CD14-positive monocyte (primary cell): ENCODE measurements at regions not wholly inside any gene's neighbourhood (a gene's known extent, or its start where the extent isn't known, plus 50 kb on each side); places are given as distances from the start of the nearest gene placed in this dataset.

Source experiments
- DNase-seq, 3 donors: peaks; one replicate each; pipeline ENCODE4 v3.0.0-alpha.2; 2011 to 2022
- H2AFZ ChIP-seq: 2 replicates; pipeline ENCODE4 v1.6.0; 2012; ENCODE audit warnings: mild to moderate bottlenecking, low read depth, low read length, inconsistent platforms; ENCODE audit not compliant: insufficient read depth, poor library complexity, severe bottlenecking
- H3K27ac ChIP-seq, 2 donors: 1 replicate in 1 of 2; 2 replicates in 1 of 2; pipeline ENCODE4 v1.5.1; 2012 to 2013; ENCODE audit warnings: low read length in 2 of 2, control low read depth in 1 of 2, inconsistent platforms in 1 of 2, low read depth in 1 of 2, mild to moderate bottlenecking in 1 of 2
- H3K27me3 ChIP-seq, 2 donors: one replicate each; pipeline versions ENCODE4 v1.6.0 to v1.6.1; 2011 to 2013; ENCODE audit warnings: low read length in 2 of 2; ENCODE audit not compliant: control insufficient read depth in 2 of 2, insufficient read depth in 2 of 2
- H3K36me3 ChIP-seq, 2 donors: replicated peaks in 1 of 2; 1 replicate in 1 of 2; 2 replicates in 1 of 2; pipeline versions ENCODE4 v1.5.1 to v1.6.1; 2012 to 2013; ENCODE audit warnings: low read length in 2 of 2, control low read depth in 1 of 2, inconsistent platforms in 1 of 2, mild to moderate bottlenecking in 1 of 2; ENCODE audit not compliant: insufficient read depth in 2 of 2, control insufficient read depth in 1 of 2
- H3K4me1 ChIP-seq, 2 donors: 1 replicate in 1 of 2; 2 replicates in 1 of 2; pipeline versions ENCODE4 v1.5.1 to v1.6.1; 2012 to 2013; ENCODE audit warnings: low read length in 2 of 2, control low read depth in 1 of 2, inconsistent platforms in 1 of 2, mild to moderate bottlenecking in 1 of 2, moderate library complexity in 1 of 2; ENCODE audit not compliant: insufficient read depth in 2 of 2, control insufficient read depth in 1 of 2
- H3K4me2 ChIP-seq: replicated peaks from 2 replicates; pipeline ENCODE3; 2012; ENCODE audit warnings: low read length, moderate library complexity, mild to moderate bottlenecking; ENCODE audit not compliant: poor library complexity, severe bottlenecking; ENCODE audit errors: extremely low read depth
- H3K4me3 ChIP-seq, 3 experiments: fragments of 200-600 bp in 1 of 3; sonication (generic) in 1 of 3; replicated peaks in 1 of 3; 1 replicate in 2 of 3; 2 replicates in 1 of 3; pipeline ENCODE4 v1.5.1; 2011 to 2013; ENCODE audit warnings: low read length in 3 of 3, mild to moderate bottlenecking in 3 of 3, control low read depth in 2 of 3, low read depth in 2 of 3, inconsistent platforms in 1 of 3, moderate library complexity in 1 of 3
- H3K79me2 ChIP-seq: 2 replicates; pipeline ENCODE4 v1.6.0; 2012; ENCODE audit warnings: mild to moderate bottlenecking, control low read depth, inconsistent platforms, low read length, moderate library complexity; ENCODE audit not compliant: insufficient read depth
- H3K9ac ChIP-seq: 2 replicates; pipeline ENCODE4 v1.6.0; 2017; ENCODE audit warnings: low read length, mild to moderate bottlenecking; ENCODE audit not compliant: insufficient read depth, poor library complexity, severe bottlenecking
- H3K9me3 ChIP-seq, 2 donors: replicated peaks in 1 of 2; 1 replicate in 1 of 2; 2 replicates in 1 of 2; pipeline versions ENCODE4 v1.5.1 to v1.6.1; 2012 to 2013; ENCODE audit warnings: low read length in 2 of 2, control low read depth in 1 of 2; ENCODE audit not compliant: control insufficient read depth in 1 of 2, insufficient read depth in 1 of 2
- H4K20me1 ChIP-seq: 2 replicates; pipeline ENCODE4 v1.6.0; 2012; ENCODE audit warnings: mild to moderate bottlenecking, low read length, control low read depth, moderate library complexity; ENCODE audit not compliant: insufficient read depth
- H3K27ac Mint-ChIP-seq, 7 donors: one replicate each; pipeline ENCODE4 v1.8.0; 2020; ENCODE audit warnings: mild to moderate bottlenecking in 7 of 7, mixed read lengths in 7 of 7, moderate library complexity in 6 of 7, inconsistent platforms in 2 of 7
- H3K27me3 Mint-ChIP-seq, 3 donors: one replicate each; pipeline ENCODE4 v1.8.0; 2021 to 2022; ENCODE audit warnings: low read depth in 3 of 3, mild to moderate bottlenecking in 3 of 3, mixed read lengths in 3 of 3, moderate library complexity in 3 of 3, inconsistent platforms in 1 of 3
- H3K36me3 Mint-ChIP-seq, 2 donors: one replicate each; pipeline ENCODE4 v1.8.0; 2020; ENCODE audit warnings: mixed read lengths in 2 of 2, inconsistent platforms in 1 of 2, mild to moderate bottlenecking in 1 of 2
- H3K4me1 Mint-ChIP-seq: one replicate; pipeline ENCODE4 v1.8.0; 2020; ENCODE audit warnings: mild to moderate bottlenecking, mixed read lengths
- H3K4me3 Mint-ChIP-seq, 2 donors: one replicate each; pipeline ENCODE4 v1.8.0; 2020; ENCODE audit warnings: mild to moderate bottlenecking in 2 of 2, mixed read lengths in 2 of 2, moderate library complexity in 1 of 2
- H3K9me3 Mint-ChIP-seq, 7 donors: one replicate each; pipeline ENCODE4 v1.8.0; 2020 to 2022; ENCODE audit warnings: mixed read lengths in 7 of 7, mild to moderate bottlenecking in 6 of 7, moderate library complexity in 6 of 7, inconsistent platforms in 2 of 7
- CTCF ChIP-seq: fragments of 200-600 bp; IDR thresholded peaks from one replicate; pipeline ENCODE4 v1.8.0; 2022; ENCODE audit warnings: antibody characterized with exemption, mild to moderate bottlenecking
- WGBS: methylation state at CpG from one replicate; pipeline ENCODE4 v1.1.5; 2013; ENCODE audit warnings: missing lambda C conversion rate; ENCODE audit not compliant: insufficient coverage; 5-methylcytosine and 5-hydroxymethylcytosine counted together
- intact Hi-C, 2 donors: fragments of 100-400 bp; cut with micrococcal nuclease; formaldehyde crosslinking; loops; one replicate each; pipeline versions ENCODE4 v1.15.0 to v1.15.1; 2023

DNA sequence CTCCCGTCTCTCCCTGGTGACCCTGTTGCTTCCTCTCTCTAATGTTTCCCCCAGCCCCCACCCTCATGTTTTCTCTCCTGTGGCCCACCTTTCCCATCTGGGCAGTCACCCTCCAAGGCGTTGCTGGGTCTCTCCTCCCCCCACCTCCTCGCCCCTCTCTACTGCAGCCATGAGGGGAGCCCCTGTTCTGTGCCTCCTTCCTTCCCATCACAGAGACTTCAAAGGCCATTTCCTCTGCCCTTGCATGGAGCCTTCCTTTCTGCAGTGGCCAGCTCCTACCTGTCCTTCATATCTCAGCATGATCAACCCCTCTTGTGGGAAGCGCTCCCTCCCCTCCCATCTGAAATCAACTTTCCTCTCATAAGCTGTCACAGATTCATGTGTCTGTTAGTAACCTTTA, 194.0 kb upstream of the PRSS58 start:
- no peak overlapping the region for H3K9ac ChIP-seq
- H3K4me1 ChIP-seq: peaks cover 10 to 16% of the 10 kb centered on the region in 2 donors
- H3K4me3 ChIP-seq: no peak overlapping the region
- no peaks in the 10 kb centered on the region for H3K36me3 ChIP-seq
- WGBS: 52% methylated on average over 4 of the region's 4 CpGs
- no peak overlapping the region for H2AFZ ChIP-seq
- H3K4me3 Mint-ChIP-seq: no peak overlapping the region
- no peak for TF ChIP-seq CTCF
- intact Hi-C loops: no loop called here
- no peaks in the 10 kb centered on the region for H3K9me3 Mint-ChIP-seq
- no peak overlapping the region for H3K27ac Mint-ChIP-seq
- peaks cover 21% of the 10 kb centered on the region for H3K4me1 Mint-ChIP-seq
- no peak overlapping the region for H3K4me2 ChIP-seq
- H3K27ac ChIP-seq: no peak overlapping the region
- H3K79me2 ChIP-seq: no peaks in the 10 kb centered on the region
- peaks cover 1 to 4% (median 2%) of the 10 kb centered on the region in 3 donors for H3K27me3 Mint-ChIP-seq
- DNase-seq: no peak
- H4K20me1 ChIP-seq: no peaks in the 10 kb centered on the region
- no peaks in the 10 kb centered on the region for H3K9me3 ChIP-seq
- no peaks in the 10 kb centered on the region for H3K27me3 ChIP-seq
- no peaks in the 10 kb centered on the region for H3K36me3 Mint-ChIP-seq

DNA sequence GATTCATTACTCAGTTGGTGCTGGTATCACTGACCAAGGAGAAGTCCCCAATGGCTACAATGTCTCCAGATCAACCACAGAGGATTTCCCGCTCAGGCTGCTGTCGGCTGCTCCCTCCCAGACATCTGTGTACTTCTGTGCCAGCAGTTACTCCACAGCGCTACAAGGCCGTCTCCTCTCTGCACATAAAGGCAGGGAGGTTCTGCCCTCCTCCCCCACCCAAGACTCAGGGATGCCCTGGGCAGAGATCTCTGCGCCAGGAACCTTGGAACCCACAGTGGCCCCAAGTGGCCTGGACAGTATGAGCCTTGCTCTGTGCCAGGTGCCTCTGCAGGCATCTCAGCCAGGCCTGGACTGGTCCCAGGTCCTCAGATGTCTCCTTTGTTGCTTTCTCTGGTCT, 193.4 kb upstream of the PRSS58 start:
- Histone ChIP-seq H4K20me1 (no peaks in the 10 kb centered on the region), H3K27ac (no peak overlapping the region), H2AFZ (no peak overlapping the region), H3K4me1 (peaks cover 10 to 16% of the 10 kb centered on the region in 2 donors), H3K36me3 (no peaks in the 10 kb centered on the region), H3K27me3 (no peaks in the 10 kb centered on the region), H3K9ac (no peak overlapping the region), H3K4me3 (no peak overlapping the region), H3K4me2 (no peak overlapping the region), H3K79me2 (no peaks in the 10 kb centered on the region), H3K9me3 (no peaks in the 10 kb centered on the region)
- no peak for TF ChIP-seq CTCF
- 17% methylated on average over 5 of the region's 5 CpGs for WGBS
- no peak overlapping the region for H3K4me3 Mint-ChIP-seq
- intact Hi-C loops: no loop called here
- H3K27me3 Mint-ChIP-seq: peaks cover 1 to 4% (median 2%) of the 10 kb centered on the region in 3 donors
- no peaks in the 10 kb centered on the region for H3K9me3 Mint-ChIP-seq
- no peak overlapping the region for H3K27ac Mint-ChIP-seq
- DNase-seq: no peak
- no peaks in the 10 kb centered on the region for H3K36me3 Mint-ChIP-seq
- peaks cover 21% of the 10 kb centered on the region for H3K4me1 Mint-ChIP-seq
